G401 (cell line): ENCODE measurements at regions not wholly inside any gene's neighbourhood (a gene's known extent, or its start where the extent isn't known, plus 50 kb on each side); places are given as distances from the start of the nearest gene placed in this dataset.
"Not testable (repeated sequence)": the region's sequence is repeated elsewhere in the genome, so short reads cannot be mapped to it uniquely, and the experiment has no call there.

Source experiments
- DNase-seq: peaks from one replicate; pipeline ENCODE4 v3.0.0-alpha.2; 2015; ENCODE audit warnings: low spot score
- in situ Hi-C: cut with HindIII; loops from 2 replicates; pipeline ENCODE4 v1.10.0; 2016; ENCODE audit warnings: low sequenced_read_pairs, mixed read lengths

- DNase-seq = no peak
- in situ Hi-C loops = no loop called here
Observed at GRCh38 chr16:85447693-85448313, 165.3 kb upstream of the GSE1 start.

- peak; percentile 51 for DNase-seq
- in situ Hi-C loops = no loop called here
Observed at GRCh38 chr16:85448557-85449190, 164.4 kb upstream of the GSE1 start.

GRCh38 chr16:85449191-85449884 lies 163.8 kb upstream of the GSE1 start:
- DNase-seq = no peak
- in situ Hi-C loops = no loop called here

- DNase-seq = no peak
- in situ Hi-C loops = no loop called here
Observed at GRCh38 chr16:85449885-85450245, 163.3 kb upstream of the GSE1 start.

- DNase-seq, in situ Hi-C loops: not testable (repeated sequence)
Observed at GRCh38 chr16:85451142-85451541, 162.0 kb upstream of the GSE1 start.

GRCh38 chr16:85451641-85452363 lies 161.3 kb upstream of the GSE1 start:
- in situ Hi-C loops = no loop called here
- DNase-seq = no peak

- DNase-seq = no peak
- in situ Hi-C loops = no loop called here
Observed at GRCh38 chr16:85452364-85453193, 160.5 kb upstream of the GSE1 start.

- in situ Hi-C loops = no loop called here
- DNase-seq = no peak
Observed at GRCh38 chr16:85453194-85453678, 159.9 kb upstream of the GSE1 start.

- DNase-seq = no peak
- in situ Hi-C loops = no loop called here
Observed at GRCh38 chr16:85453703-85454102, 159.4 kb upstream of the GSE1 start.

- in situ Hi-C loops = no loop called here
- no peak for DNase-seq
Observed at GRCh38 chr16:85454171-85454872, 158.8 kb upstream of the GSE1 start.

GRCh38 chr16:85455534-85455933 lies 157.6 kb upstream of the GSE1 start:
- DNase-seq = no peak
- in situ Hi-C loops = no loop called here

GRCh38 chr16:85457366-85457765 lies 155.8 kb upstream of the GSE1 start:
- in situ Hi-C loops = no loop called here
- DNase-seq = no peak

- in situ Hi-C loops = no loop called here
- peak; percentile 39 for DNase-seq
Observed at GRCh38 chr16:85458968-85459367, 154.2 kb upstream of the GSE1 start.

GRCh38 chr16:85459529-85460251 lies 153.4 kb upstream of the GSE1 start:
- in situ Hi-C loops = no loop called here

GRCh38 chr16:85460252-85461021 lies 152.7 kb upstream of the GSE1 start:
- no peak for DNase-seq
- in situ Hi-C loops = no loop called here

More at GRCh38 chr16:85459529-85460251, 153.4 kb upstream of the GSE1 start:
- no peak for DNase-seq

- no peak for DNase-seq
- in situ Hi-C loops = no loop called here
Observed at GRCh38 chr16:85461022-85461813, 151.9 kb upstream of the GSE1 start.
